ENCODE measurements at regions not wholly inside any gene's neighbourhood (a gene's known extent, or its start where the extent isn't known, plus 50 kb on each side); places are given as distances from the start of the nearest gene placed in this dataset.

DNA sequence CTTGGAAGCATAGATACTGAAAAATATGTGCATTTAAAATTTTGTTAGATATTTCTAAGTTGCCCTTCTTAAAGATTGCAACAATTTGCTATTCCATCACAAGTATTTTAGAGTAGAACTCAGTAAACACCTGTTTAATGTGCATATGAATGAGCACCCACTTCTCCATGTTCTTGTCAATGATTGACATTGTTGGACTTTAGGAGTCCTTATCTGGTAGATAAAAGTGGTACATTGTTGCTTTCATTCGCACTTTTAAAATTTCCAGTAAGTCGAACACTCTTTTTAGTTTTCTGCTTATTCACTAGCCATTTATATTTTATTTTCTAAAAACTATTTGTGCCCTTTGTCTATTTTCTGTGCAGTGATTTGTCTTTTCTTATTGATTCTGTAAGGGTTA, 478.3 kb downstream of the SOX2 start:
- TF ChIP-seq EZH2phosphoT487 (IDR thresholded peaks at IDR 0.05; ENCODE audit: borderline replicate concordance, low read depth, low read length) = no peak
- TF ChIP-seq, protein P1, sequence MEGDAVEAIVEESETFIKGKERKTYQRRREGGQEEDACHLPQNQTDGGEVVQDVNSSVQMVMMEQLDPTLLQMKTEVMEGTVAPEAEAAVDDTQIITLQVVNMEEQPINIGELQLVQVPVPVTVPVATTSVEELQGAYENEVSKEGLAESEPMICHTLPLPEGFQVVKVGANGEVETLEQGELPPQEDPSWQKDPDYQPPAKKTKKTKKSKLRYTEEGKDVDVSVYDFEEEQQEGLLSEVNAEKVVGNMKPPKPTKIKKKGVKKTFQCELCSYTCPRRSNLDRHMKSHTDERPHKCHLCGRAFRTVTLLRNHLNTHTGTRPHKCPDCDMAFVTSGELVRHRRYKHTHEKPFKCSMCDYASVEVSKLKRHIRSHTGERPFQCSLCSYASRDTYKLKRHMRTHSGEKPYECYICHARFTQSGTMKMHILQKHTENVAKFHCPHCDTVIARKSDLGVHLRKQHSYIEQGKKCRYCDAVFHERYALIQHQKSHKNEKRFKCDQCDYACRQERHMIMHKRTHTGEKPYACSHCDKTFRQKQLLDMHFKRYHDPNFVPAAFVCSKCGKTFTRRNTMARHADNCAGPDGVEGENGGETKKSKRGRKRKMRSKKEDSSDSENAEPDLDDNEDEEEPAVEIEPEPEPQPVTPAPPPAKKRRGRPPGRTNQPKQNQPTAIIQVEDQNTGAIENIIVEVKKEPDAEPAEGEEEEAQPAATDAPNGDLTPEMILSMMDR (conservative IDR thresholded peaks at IDR 0.05; ENCODE audit: low read length) = no peak
